GM04504 (cell line): ENCODE measurements at regions not wholly inside any gene's neighbourhood (a gene's known extent, or its start where the extent isn't known, plus 50 kb on each side); places are given as distances from the start of the nearest gene placed in this dataset.

Source experiments
- DNase-seq: peaks from one replicate; pipeline ENCODE4 v3.0.0-alpha.2; 2012; ENCODE audit warnings: low read depth

- DNase-seq: no peak
These were observed 309.2 kb upstream of the ZMIZ1 start for GRCh38 chr10:78759456-78760120.

- DNase-seq: no peak
These were observed 308.1 kb upstream of the ZMIZ1 start for GRCh38 chr10:78760463-78761310.

- DNase-seq: no peak
These were observed 307.4 kb upstream of the ZMIZ1 start for GRCh38 chr10:78761311-78761781.

GRCh38 chr10:78762086-78762630 lies 306.6 kb upstream of the ZMIZ1 start:
- no peak for DNase-seq

- no peak for DNase-seq
These were observed 305.5 kb upstream of the ZMIZ1 start for GRCh38 chr10:78763234-78763633.

GRCh38 chr10:78763651-78764395 lies 304.9 kb upstream of the ZMIZ1 start:
- no peak for DNase-seq

GRCh38 chr10:78764436-78764835 lies 304.3 kb upstream of the ZMIZ1 start:
- no peak for DNase-seq

GRCh38 chr10:78764846-78765430 lies 303.8 kb upstream of the ZMIZ1 start:
- DNase-seq: no peak

GRCh38 chr10:78765726-78766335 lies 302.9 kb upstream of the ZMIZ1 start:
- DNase-seq: no peak

- DNase-seq: no peak
These were observed 302.2 kb upstream of the ZMIZ1 start for GRCh38 chr10:78766603-78767002.

- no peak for DNase-seq
These were observed 300.5 kb upstream of the ZMIZ1 start for GRCh38 chr10:78768041-78768835.

GRCh38 chr10:78768876-78769275 lies 299.9 kb upstream of the ZMIZ1 start:
- DNase-seq: no peak

- DNase-seq: no peak
These were observed 299.2 kb upstream of the ZMIZ1 start for GRCh38 chr10:78769526-78769925.

GRCh38 chr10:78770167-78771090 lies 298.3 kb upstream of the ZMIZ1 start:
- DNase-seq: no peak

- DNase-seq: no peak
These were observed 297.5 kb upstream of the ZMIZ1 start for GRCh38 chr10:78771260-78771659.

GRCh38 chr10:78771808-78772455 lies 296.8 kb upstream of the ZMIZ1 start:
- no peak for DNase-seq

- no peak for DNase-seq
These were observed 296.3 kb upstream of the ZMIZ1 start for GRCh38 chr10:78772486-78772885.

GRCh38 chr10:78772986-78773530 lies 295.7 kb upstream of the ZMIZ1 start:
- DNase-seq: no peak

GRCh38 chr10:78774614-78774998 lies 294.2 kb upstream of the ZMIZ1 start:
- DNase-seq: no peak
